ENCODE measurements at regions not wholly inside any gene's neighbourhood (a gene's known extent, or its start where the extent isn't known, plus 50 kb on each side); places are given as distances from the start of the nearest gene placed in this dataset.

GRCh38 chr16:87107201-87107600, 210.0 kb downstream of the C16orf95 start:
- no peak for TF ChIP-seq CTCF (IDR thresholded peaks at IDR 0.05; ENCODE audit: insufficient read depth, low read depth, low read length, missing control alignments)
- H3K4me3 ChIP-seq (ENCODE audit: low read length) = no peak overlapping the region
- no peak for DNase-seq (ENCODE audit: low read depth)

DNA sequence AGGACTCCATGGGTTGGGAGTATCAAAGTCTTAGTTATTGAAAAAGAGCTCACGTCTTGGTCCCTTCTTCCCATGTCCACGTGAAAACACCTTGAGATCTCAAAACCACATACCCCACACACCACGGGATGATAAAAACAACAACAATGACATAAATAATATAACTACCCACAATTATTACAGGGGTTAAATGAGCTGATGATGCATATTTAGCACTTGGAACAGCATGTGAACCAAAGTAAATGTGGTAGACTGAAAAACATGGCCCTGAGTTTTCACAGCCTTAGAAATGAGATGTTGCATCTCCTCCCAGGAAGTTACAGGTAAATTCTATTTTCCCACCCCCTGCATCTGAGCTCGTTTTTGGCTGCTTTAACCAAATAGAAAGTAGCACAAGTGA, 208.9 kb downstream of the C16orf95 start:
- TF ChIP-seq CTCF (IDR thresholded peaks at IDR 0.05; ENCODE audit: insufficient read depth, low read depth, low read length, missing control alignments) = no peak
- DNase-seq (ENCODE audit: low read depth) = no peak
- no peak overlapping the region for H3K4me3 ChIP-seq (ENCODE audit: low read length)

GRCh38 chr16:87108941-87109340, 208.3 kb downstream of the C16orf95 start:
- no peak for TF ChIP-seq CTCF (IDR thresholded peaks at IDR 0.05; ENCODE audit: insufficient read depth, low read depth, low read length, missing control alignments)
- no peak overlapping the region for H3K4me3 ChIP-seq (ENCODE audit: low read length)

GRCh38 chr16:87114832-87115231, 202.4 kb downstream of the C16orf95 start:
- DNase-seq (ENCODE audit: low read depth) = no peak
- no peak overlapping the region for H3K4me3 ChIP-seq (ENCODE audit: low read length)
- no peak for TF ChIP-seq CTCF (IDR thresholded peaks at IDR 0.05; ENCODE audit: insufficient read depth, low read depth, low read length, missing control alignments)

More at GRCh38 chr16:87108941-87109340, 208.3 kb downstream of the C16orf95 start:
- DNase-seq (ENCODE audit: low read depth) = no peak

- TF ChIP-seq CTCF (IDR thresholded peaks at IDR 0.05; ENCODE audit: insufficient read depth, low read depth, low read length, missing control alignments) = no peak
- H3K4me3 ChIP-seq (ENCODE audit: low read length) = no peak overlapping the region
- peak; percentile 19 for DNase-seq (ENCODE audit: low read depth)
Observed at GRCh38 chr16:87115646-87116045, 201.5 kb downstream of the C16orf95 start.

DNA sequence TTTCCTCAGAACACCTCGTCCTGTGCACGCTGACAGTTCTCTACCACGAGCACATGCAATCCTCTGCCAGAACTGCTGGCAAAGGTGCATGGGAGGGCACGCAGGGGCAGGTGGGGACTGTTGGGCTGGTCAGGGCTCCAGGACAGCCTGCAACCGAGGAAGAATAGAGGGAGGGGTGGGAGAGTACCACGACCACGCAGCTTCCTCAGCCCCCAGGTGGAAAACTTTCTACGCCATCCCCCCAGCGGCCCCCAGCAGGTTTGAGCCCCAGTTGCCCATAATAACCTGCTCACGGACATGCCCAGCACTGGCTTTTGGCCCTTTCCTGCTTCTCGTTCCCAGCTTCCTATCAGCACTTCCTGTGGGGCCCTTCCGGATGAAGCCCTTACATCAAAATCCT, 199.3 kb downstream of the C16orf95 start:
- TF ChIP-seq CTCF (IDR thresholded peaks at IDR 0.05; ENCODE audit: insufficient read depth, low read depth, low read length, missing control alignments) = no peak
- DNase-seq (ENCODE audit: low read depth) = no peak
- H3K4me3 ChIP-seq (ENCODE audit: low read length) = no peak overlapping the region

DNA sequence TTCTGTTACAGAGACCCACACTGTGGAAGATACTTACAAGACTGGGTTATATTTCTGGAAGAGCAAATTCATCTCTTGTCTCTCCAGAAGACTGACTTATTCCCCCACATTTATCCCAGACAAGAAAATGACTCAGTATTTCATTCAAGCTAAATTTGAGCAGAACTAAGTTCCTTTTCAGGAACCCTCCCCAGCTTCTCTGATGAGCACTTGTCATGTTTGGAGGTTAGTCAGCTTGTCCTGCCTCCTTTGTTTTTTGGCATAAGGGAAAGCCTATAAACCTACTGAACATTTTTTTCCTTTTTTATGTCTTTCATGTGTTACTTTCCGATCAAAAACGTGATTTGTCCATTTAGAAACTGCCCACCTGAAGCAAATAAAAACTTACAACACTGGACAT, 198.0 kb downstream of the C16orf95 start:
- no peak for TF ChIP-seq CTCF (IDR thresholded peaks at IDR 0.05; ENCODE audit: insufficient read depth, low read depth, low read length, missing control alignments)
- DNase-seq (ENCODE audit: low read depth) = no peak
- H3K4me3 ChIP-seq (ENCODE audit: low read length) = no peak overlapping the region
